Pancreas (tissue), 10 donors: ENCODE measurements at regions not wholly inside any gene's neighbourhood (a gene's known extent, or its start where the extent isn't known, plus 50 kb on each side); places are given as distances from the start of the nearest gene placed in this dataset.

ENCODE experiments used
- ATAC-seq, 4 donors: fragments of 200-7000 bp; cut with Tn5 transposase; one replicate each; pipeline versions ENCODE4 v1.8.0 to v1.9.1; 2020; ENCODE audit warnings: mild to moderate bottlenecking in 4 of 4, moderate library complexity in 4 of 4
- DNase-seq, 6 donors: peaks; one replicate each; pipeline ENCODE4 v3.0.0-alpha.2; 2020
- FAIRE-seq: peaks from 2 replicates; lab custom pipeline; 2012; peaks lifted over from hg19 to GRCh38; lab: Jason Lieb, UNC
- H3K27ac ChIP-seq, 4 donors: fragments of 200-600 bp; sonication (generic); 1 replicate in 3 of 4; 2 replicates in 1 of 4; pipeline versions ENCODE4 v1.5.0 to v1.8.0; 2020
- H3K27me3 ChIP-seq, 4 donors: fragments of 200-600 bp; one replicate each; pipeline ENCODE4 v1.8.0; 2021
- H3K36me3 ChIP-seq, 3 donors: fragments of 200-600 bp; sonication (generic) in 1 of 3; one replicate each; pipeline versions ENCODE4 v1.5.0 to v1.8.0; 2020 to 2021
- H3K4me1 ChIP-seq, 3 donors: fragments of 200-600 bp; one replicate each; pipeline ENCODE4 v1.8.0; 2021
- H3K4me3 ChIP-seq, 4 donors: fragments of 200-600 bp; sonication (generic) in 2 of 4; one replicate each; pipeline versions ENCODE4 v1.5.0 to v1.8.0; 2020 to 2021
- H3K9me3 ChIP-seq, 4 donors: fragments of 200-600 bp; one replicate each; pipeline ENCODE4 v1.8.0; 2021
- WGBS, 2 donors: extraction: QIAGEN DNeasy Blood & Tissue Kit; methylation state at CpG; one replicate each; pipeline ENCODE4 v1.1.7; 2013; 5-methylcytosine and 5-hydroxymethylcytosine counted together
- intact Hi-C, 3 donors: fragments of 100-400 bp; cut with DNase I; formaldehyde crosslinking; loops; one replicate each; pipeline versions ENCODE4 v1.11.1 to v1.14.2; 2022
- TF ChIP-seq, protein P1 (sequence below), 4 donors: fragments of 200-600 bp; sonication (generic) in 3 of 4; IDR thresholded peaks; one replicate each; pipeline versions ENCODE4 v1.5.0 to v1.8.0; 2021; ENCODE audit warnings: antibody characterized with exemption in 4 of 4
- donor health status: healthy with polysubstance abuse.
- donor health status: DM: no; HTN: no; CAD: no; lungs with moderate emphysema.
- donor health status: DM: no; HTN: no; CAD: no.
- donor health status: control.
- donor health status: control.
- donor health status: Bipolar disorder and iron deficiency.
- donor health status: DM: yes; HTN: yes; CAD: no.
- donor health status: DM: no; HTN: no; CAD: no.
- donor health status: DM: no; HTN: no; CAD: no.
- donor health status: DM: yes; HTN: yes; CAD: no.

DNA sequence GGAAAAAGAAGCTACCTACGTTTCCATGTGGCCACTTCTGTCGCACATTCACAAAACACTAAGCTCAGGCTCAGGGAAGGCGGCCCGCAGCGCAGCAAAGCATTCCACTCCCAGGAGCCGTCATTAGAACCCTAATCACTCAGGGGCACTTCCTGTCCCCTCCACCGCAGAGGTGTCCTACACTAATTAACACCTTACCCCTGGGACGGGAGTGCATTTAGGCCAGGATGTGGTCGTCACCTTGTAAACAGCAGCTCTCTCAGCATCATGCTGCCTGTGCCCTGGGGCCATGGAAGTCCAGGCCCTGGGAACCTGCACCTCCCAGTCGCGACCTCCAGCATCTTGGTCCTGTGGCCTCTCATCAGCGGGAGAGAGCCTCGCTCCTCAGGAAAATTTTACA is 359.8 kb upstream of the SALL3 start:
- intact Hi-C loops = no loop called here
- Histone ChIP-seq H3K4me1 (no peaks in the 10 kb centered on the region), H3K27ac (no peak overlapping the region), H3K36me3 (no peaks in the 10 kb centered on the region), H3K4me3 (no peak overlapping the region), H3K9me3 (no peaks in the 10 kb centered on the region), H3K27me3 (no peaks in the 10 kb centered on the region)
- ATAC-seq = no peak
- peak in 1 of 6 donors; percentile 19 for DNase-seq
- TF ChIP-seq, protein P1, sequence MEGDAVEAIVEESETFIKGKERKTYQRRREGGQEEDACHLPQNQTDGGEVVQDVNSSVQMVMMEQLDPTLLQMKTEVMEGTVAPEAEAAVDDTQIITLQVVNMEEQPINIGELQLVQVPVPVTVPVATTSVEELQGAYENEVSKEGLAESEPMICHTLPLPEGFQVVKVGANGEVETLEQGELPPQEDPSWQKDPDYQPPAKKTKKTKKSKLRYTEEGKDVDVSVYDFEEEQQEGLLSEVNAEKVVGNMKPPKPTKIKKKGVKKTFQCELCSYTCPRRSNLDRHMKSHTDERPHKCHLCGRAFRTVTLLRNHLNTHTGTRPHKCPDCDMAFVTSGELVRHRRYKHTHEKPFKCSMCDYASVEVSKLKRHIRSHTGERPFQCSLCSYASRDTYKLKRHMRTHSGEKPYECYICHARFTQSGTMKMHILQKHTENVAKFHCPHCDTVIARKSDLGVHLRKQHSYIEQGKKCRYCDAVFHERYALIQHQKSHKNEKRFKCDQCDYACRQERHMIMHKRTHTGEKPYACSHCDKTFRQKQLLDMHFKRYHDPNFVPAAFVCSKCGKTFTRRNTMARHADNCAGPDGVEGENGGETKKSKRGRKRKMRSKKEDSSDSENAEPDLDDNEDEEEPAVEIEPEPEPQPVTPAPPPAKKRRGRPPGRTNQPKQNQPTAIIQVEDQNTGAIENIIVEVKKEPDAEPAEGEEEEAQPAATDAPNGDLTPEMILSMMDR (IDR thresholded peaks at IDR 0.05) = no peak
- no peak for FAIRE-seq
- WGBS, 2 donors = 50 to 52% methylated on average over 13 of the region's 13 CpGs

DNA sequence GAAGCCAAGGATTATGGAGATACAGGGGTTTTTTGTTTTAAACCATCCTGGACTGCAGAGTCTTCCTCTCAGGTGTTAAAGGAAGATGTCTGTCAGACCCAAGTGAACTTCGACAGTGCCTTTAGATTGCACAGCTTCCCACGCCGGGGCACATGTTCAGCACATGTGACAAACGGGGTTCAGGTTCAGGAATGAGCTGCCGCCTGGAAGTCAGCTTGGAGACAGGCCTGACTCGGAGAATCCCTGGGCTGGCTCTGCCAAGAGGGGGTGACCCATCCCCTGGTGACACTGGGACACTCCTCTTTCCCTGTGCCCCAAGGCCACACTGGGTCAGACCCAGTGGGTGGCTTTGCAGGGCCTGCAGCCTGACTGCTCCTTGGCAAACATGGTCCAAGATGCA is 359.3 kb upstream of the SALL3 start:
- FAIRE-seq (no peak), DNase-seq (peak in 1 of 6 donors; percentile 37), ATAC-seq (no peak)
- intact Hi-C loops = no loop called here
- no peak overlapping the region for H3K27ac ChIP-seq
- no peak overlapping the region for H3K4me3 ChIP-seq
- no peaks in the 10 kb centered on the region for H3K4me1 ChIP-seq
- TF ChIP-seq, protein P1 (IDR thresholded peaks at IDR 0.05) = no peak
- WGBS, 2 donors = 64 to 72% methylated on average over 6 of the region's 6 CpGs
- no peaks in the 10 kb centered on the region for H3K27me3 ChIP-seq
- no peaks in the 10 kb centered on the region for H3K36me3 ChIP-seq
- no peaks in the 10 kb centered on the region for H3K9me3 ChIP-seq

DNA sequence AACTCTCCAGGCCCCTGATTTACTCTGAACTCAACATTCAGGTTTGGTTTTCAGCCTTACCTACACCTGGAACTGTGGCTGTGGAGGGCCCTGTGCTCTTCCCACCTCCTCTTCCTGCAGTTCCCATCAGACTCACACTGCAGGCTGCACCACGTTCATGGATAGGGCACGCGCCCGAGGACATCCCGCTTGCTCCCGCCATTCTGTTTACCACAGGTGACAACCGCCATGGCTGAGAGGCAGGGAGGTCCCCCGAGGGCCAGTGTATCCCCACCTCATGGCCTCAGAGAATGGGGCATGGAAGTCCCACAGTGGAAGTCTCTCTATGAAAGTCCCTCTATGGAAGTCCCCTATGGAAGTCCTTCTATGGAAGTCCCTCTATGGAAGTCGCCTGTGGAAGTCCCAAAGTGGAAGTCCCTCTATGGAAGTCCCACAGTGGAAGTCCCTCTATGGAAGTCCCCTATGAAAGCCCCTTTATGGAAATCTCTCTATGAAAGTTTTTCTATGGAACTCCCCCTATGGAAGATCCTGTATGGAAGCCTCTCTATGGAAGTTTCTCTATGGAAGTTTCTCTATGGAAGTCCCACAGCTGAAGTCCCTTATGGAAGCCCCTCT is 358.4 kb upstream of the SALL3 start:
- ATAC-seq (no peak), FAIRE-seq (no peak), DNase-seq (peak in 1 of 6 donors; percentile 49)
- no peaks in the 10 kb centered on the region for H3K9me3 ChIP-seq
- no peak overlapping the region for H3K27ac ChIP-seq
- H3K36me3 ChIP-seq = no peaks in the 10 kb centered on the region
- WGBS, 2 donors = 75 to 86% methylated on average over 9 of the region's 9 CpGs
- H3K4me1 ChIP-seq = no peaks in the 10 kb centered on the region
- intact Hi-C loops = no loop called here
- no peaks in the 10 kb centered on the region for H3K27me3 ChIP-seq
- no peak overlapping the region for H3K4me3 ChIP-seq
- TF ChIP-seq, protein P1 (IDR thresholded peaks at IDR 0.05) = no peak

DNA sequence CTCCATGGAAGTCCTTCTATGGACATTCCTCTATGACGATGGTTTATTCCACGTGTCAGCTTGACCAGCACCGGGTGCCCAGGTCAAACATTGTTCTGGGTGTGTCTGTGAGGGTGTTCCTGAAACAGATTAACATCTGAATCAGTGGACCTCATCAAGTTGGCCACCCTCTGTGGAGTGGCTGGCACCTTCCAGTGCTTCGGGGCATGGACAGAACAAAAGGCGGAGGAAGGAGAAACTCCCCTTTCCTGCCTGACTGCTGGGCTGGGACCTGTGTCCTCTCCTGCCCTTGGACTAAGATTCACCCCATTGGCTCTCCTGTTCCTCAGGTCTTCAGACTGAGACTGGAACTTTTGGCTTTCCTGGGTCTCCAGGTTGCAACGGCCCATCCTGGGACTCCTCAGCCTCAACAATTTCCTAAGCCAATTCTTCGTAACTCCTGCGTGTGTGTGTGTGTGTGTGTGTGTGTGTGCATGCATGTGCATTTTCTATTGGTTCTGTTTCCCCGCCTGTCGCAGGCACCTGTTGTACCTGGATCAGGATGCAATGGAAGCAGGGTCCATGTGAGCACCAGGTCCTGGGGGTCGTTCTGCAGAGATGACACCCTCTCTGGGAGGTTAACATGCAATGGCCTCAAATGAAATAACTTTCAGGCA is 357.2 kb upstream of the SALL3 start:
- Histone ChIP-seq H3K27ac (no peak overlapping the region), H3K36me3 (no peaks in the 10 kb centered on the region), H3K27me3 (no peaks in the 10 kb centered on the region), H3K4me3 (no peak overlapping the region), H3K9me3 (no peaks in the 10 kb centered on the region), H3K4me1 (no peaks in the 10 kb centered on the region)
- TF ChIP-seq, protein P1 (IDR thresholded peaks at IDR 0.05) = no peak
- intact Hi-C loops = no loop called here
- ATAC-seq (no peak), FAIRE-seq (no peak), DNase-seq (peak in 1 of 6 donors; percentile 26)
- WGBS, 2 donors = 72% methylated on average over 10 to 11 of the region's 11 CpGs

DNA sequence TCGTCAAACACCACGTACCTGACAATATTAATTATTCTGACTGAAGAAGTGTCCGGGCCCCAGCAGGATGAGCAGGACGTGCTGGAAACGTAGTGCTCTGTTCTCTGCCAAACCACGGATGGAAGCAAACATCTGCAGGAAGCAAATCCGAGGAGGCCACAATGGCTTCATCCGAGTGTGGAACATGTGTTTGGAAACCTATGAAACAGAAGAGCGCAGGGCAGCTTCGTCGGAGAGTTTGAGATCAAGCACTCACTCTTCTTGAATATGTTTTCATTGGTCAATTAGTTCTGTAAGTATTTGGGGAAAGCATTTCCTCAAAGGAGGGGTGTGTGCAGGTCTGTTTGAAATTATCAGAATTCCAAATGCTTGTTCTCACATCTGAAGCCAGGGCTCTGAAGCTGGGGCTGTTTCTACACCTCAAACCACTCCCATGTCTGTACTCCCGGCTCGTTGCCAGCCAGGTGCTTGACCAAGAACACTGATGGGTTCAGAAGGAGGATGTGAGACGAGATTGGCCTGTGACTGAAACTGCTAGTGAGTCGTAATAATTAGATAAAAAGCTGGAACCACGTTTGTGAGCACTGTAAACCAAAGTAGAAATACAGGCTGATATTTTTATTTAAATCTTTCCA is 356.6 kb upstream of the SALL3 start:
- no peak overlapping the region for H3K27ac ChIP-seq
- H3K9me3 ChIP-seq = no peaks in the 10 kb centered on the region
- intact Hi-C loops = no loop called here
- no peak for FAIRE-seq
- H3K27me3 ChIP-seq = no peaks in the 10 kb centered on the region
- WGBS, 2 donors = 51 to 65% methylated on average over 16 of the region's 16 CpGs
- no peaks in the 10 kb centered on the region for H3K4me1 ChIP-seq
- H3K4me3 ChIP-seq = no peak overlapping the region
- TF ChIP-seq, protein P1 (IDR thresholded peaks at IDR 0.05) = no peak
- H3K36me3 ChIP-seq = no peaks in the 10 kb centered on the region
- no peak for ATAC-seq
- DNase-seq = peak in 1 of 6 donors; percentile 25
